Ecto neural progenitor cell (in vitro differentiated cells): ENCODE measurements at regions not wholly inside any gene's neighbourhood (a gene's known extent, or its start where the extent isn't known, plus 50 kb on each side); places are given as distances from the start of the nearest gene placed in this dataset.
"Not testable (repeated sequence)": the region's sequence is repeated elsewhere in the genome, so short reads cannot be mapped to it uniquely, and the experiment has no call there.

Experiments
- DNase-seq: peaks from one replicate; pipeline ENCODE4 v3.0.0-alpha.2; 2018; ENCODE audit warnings: low spot score

DNA sequence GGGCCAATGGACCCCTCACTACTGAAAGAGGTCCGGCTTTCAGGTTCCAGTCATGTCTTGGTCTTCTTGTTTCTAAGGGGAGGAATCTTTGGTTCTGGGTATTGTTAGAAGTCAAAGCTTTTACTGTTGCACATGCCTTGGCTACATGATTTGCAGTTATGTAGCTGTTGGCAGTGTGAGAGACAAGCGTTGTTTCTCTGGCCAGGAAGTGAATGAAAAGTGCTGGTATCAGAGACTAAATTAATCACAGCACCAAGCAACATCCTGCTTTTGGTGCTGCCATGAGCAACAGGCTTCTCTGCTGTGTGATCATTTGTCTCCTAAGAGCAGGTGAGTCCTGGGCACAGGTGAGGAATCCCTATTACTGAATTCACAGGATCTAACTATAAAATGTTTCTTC, 100.1 kb upstream of the PRSS3 start:
- no peak for DNase-seq

GRCh38 chr9:33695856-33696255, 99.5 kb upstream of the PRSS3 start:
- DNase-seq = no peak

GRCh38 chr9:33697171-33697570, 98.2 kb upstream of the PRSS3 start:
- DNase-seq = no peak

GRCh38 chr9:33698267-33698666, 97.1 kb upstream of the PRSS3 start:
- DNase-seq = no peak

- DNase-seq = not testable (repeated sequence)
Observed at GRCh38 chr9:33700940-33701339, 94.4 kb upstream of the PRSS3 start.

DNA sequence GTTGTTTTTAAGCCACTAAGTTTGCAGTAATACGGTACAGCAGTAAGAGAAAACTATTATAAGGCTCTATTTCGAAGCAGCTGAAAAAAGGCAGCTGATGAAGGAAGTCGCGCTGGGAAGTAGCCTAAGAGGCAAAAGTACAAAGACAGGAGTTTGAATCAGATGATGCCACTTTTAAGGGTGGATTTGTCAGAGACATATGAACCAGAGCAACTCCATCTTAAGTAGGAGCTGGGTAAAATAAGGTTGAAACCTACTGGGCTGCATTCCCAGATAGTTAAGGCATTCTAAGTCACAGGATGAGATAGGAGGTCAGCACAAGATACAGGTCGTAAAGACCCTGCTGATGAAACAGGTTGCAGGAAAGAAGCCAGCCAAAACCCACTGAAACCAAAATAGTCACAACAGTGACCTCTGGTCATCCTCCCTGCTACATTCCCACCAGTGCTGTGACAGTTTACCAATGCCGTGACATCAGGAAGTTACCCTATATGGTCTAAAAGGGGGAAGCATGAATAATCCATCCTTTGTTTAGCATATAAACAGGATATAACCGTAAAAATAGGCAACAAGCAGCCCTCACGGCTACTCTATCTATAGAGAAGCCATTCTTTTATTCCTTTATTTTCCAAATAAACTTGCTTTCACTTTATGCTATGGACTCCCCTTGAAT, 91.8 kb upstream of the PRSS3 start:
- DNase-seq = no peak

- not testable (repeated sequence) for DNase-seq
Observed at GRCh38 chr9:33705440-33705839, 89.9 kb upstream of the PRSS3 start.

DNA sequence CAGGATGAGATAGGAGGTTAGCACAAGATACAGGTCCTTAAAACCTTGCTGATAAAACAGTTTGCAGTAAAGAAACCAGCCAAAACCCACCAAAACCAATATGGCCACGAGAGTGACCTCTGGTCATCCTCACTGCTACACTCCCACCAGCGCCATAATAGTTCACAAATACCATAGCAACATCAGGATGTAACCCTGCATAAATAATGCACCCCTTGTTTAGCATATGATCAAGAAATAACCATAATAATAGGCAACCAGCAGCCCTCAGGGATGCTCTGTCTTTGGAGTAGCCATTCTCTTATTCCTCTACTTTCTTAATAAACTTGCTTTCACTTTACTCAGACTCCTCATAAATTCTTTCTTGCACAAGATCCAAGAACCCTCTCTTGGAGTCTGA, 86.9 kb upstream of the PRSS3 start:
- no peak for DNase-seq

GRCh38 chr9:33709269-33709668, 86.1 kb upstream of the PRSS3 start:
- no peak for DNase-seq

DNA sequence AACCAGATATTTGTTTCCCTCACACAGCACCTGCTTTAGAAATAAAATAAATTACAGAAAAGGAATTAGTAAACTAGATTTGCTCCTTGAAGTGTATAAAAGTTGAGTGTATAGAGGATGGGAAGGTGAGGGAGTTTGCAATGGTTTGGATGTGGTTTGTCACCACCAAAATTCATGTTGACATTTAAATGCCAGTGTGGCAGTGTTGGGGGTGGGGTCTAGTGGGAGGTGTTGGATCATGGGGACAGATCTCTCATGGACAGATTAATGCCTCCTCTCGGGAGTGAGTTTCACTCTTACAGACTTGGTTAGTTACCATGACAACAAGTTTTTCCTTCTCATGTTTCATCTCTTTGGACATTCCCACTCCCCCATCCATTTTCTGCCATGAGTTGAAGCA, 83.9 kb upstream of the PRSS3 start:
- DNase-seq = not testable (repeated sequence)

DNA sequence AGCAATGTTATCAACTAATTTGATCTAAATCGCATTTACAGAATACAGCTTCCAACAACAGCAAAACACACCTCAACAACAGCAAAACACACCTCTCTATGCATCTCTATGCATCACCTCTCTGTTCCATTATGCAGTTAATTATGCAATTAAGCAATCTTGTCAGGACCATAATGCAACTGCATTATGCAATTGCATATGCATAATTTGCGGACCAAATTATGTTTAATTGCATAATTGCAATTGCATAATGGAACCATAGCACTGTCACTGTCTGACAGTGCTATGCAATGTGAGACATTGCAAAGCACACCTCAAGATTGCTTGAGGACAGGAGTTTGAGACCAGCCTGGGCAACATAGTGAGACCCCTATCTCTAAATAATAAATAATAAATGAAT, 80.4 kb upstream of the PRSS3 start:
- DNase-seq = no peak

DNA sequence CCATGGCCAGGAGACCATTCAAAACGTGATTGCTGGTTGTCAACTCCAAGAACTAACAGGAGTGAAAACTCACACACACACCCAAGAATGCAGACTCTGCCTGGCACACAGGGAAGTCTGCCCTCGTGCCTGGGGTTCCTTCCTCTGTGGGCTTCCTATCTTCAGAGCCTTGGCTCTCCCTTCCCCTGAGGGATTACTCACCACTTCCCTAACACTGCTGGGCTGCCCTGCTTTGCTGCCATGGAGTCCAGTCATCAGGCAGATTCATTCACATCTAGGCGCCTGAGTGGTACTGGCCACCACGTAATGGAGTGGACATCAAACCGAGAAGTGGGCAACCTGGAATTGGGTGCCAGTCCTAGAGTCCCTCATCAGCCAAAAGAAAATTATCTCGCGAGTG, 76.4 kb upstream of the PRSS3 start:
- DNase-seq = no peak

DNA sequence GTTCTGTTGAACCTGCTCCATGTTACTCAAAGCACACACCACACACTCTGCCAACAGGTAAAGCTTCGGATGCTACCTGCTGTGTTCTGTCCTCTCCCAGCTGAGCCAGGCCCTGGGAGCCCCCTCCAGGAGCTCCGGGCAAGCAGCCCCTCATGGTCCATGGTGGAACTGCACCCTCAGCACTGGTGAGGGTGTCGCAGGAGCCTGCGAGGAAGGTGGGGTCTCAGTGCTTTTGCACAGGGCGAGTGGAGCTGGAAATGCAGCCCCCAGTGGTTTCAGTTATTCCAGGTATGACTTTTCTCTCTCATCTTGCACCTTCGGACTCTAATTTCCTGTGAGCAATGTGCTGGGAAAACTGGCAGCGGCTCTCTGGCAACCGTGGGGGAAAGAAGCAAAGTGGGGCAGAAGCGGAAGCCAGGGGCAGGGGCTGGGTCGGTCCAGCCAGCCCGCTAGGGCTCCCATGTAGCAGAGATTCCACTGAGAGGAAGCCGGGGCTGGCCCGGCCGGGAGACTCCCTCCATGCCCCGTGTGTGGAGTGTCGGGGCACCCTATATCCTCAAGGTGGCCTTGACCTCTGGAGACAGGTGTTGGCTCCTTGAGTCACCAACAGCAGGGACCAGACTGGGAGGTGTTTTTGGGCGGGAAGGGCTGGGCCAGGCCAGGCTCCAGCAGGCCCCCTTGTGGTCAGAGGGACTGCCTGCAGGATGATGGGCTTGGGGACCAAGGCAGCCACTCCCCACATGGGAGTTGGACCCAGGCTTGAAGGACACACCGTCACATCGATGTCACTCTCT, 75.6 kb upstream of the PRSS3 start:
- DNase-seq = peak; percentile 67

DNA sequence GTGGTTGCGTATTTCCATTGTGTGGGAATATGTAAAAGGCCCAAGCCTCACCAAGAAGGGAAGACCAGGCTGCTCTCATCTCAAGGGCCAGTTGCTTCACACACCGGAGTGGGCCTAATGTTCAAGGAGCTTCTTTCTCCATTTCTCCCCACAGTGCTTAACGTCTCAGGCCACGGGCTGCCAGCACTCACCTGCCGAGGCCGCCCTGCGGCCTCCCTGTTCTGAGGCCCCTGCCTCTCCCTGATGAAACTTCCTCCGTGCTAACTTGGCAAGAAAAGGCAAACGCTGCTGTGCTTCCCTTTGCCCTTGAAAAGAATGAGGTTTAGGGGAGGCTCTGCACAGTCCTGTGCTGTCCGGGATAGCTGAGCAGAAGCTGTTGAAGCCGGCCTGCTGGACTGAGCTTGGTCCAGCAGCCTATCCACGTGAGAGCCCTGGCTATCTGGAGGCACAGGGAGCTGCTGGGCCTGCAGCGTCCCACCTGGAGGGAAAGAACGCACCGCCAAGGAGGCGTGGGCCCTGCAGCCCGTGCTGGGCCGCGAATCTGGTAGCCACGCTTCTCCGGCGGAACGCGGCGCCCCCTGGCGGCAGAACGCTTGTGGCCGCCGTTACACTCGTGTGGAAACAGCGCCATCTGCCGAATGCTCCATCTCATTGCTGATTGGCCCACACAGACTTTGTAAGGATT, 73.5 kb upstream of the PRSS3 start:
- DNase-seq = peak; percentile 95

DNA sequence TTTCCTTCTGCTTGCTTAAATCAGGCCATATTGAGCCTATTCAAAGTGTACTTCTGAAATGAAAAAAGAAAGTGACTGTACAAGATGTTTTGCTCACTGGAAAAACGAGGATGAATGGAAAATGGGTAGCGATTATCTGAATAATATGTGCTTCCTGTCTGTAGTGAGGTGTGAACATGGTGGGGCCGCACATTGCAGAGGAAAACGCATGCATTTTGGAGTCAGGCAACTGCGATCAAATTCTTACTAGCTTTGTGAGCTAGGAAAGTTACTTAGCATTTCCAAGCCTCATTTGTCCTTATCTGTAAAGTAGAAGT, 73.0 kb upstream of the PRSS3 start:
- no peak for DNase-seq

DNA sequence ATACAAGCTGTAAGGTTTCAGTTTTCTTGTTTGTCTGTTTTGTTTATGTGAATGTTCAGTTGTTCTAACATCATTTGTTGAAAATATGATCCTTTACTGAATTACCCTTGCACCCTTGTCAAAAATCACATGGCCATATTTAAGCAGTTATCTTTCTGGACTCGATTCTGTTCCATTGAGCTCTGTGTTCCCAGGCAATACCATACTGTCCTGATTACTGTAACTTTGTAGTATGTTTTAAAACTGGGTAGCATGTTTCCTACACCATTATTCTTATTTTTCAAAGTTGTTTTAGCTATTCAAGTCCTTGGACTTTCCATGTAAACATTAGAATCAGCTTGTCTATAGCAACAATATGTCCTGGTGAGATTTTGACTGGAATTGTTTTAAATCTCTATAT, 66.7 kb upstream of the PRSS3 start:
- DNase-seq = no peak

DNA sequence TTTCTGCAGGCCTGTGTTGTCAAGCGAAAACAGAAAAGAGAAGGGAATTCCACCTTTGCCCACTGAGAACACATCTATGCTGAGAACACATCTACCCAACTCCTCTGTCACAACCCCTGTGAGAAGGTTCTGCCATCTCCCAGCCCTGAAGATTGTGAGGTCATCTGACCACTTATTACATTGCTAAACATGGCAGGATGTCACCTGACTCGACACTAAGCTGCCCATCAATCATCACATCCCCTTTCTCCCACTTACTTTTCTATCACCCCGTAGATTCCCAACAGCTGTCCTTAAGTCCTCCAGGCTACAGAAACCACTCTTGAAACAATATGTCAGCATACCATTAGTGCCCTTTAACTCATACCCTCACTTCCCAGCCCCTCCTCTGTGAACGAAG, 64.2 kb upstream of the PRSS3 start:
- no peak for DNase-seq

- no peak for DNase-seq
Observed at GRCh38 chr9:33731625-33732024, 63.7 kb upstream of the PRSS3 start.

DNA sequence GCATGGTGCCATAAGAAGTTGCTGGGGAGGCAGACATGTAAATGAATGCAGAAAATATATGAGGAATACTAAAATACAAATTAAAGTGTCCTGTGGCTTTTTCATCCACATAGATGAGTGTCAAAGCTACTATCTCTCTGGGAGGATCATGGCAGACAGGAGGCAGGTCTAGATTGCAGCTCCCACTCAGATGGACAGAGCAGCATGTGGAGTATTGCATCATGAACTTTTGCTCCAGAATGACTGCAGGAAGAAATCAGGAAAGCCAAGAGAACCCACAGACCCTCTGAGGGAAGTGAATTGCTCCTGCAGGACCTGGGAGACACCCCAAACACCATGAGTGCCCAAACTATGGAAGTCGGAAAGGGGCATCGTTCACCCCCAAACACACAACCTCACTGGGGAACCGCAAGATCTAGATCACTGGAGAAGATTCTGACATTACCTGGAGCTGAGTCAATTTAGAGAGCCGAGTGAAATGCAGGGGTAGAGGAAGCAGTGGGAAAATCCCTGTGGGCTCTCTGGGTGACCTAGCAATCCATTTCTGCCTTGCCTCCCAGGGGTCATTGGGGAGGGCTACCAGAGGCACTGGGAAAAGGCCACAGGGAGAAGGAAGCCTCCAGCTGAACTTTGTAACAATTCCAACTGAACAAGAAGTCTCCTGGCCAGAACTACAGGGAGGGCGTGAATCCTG, 61.0 kb upstream of the PRSS3 start:
- not testable (repeated sequence) for DNase-seq

GRCh38 chr9:33734941-33735835, 60.2 kb upstream of the PRSS3 start:
- DNase-seq = not testable (repeated sequence)

- DNase-seq = peak; percentile 75
Observed at GRCh38 chr9:33737811-33738606, 57.4 kb upstream of the PRSS3 start.
